Effector memory CD8-positive, alpha-beta T cell (primary cell): ENCODE measurements at regions not wholly inside any gene's neighbourhood (a gene's known extent, or its start where the extent isn't known, plus 50 kb on each side); places are given as distances from the start of the nearest gene placed in this dataset.

ENCODE experiments used
- ATAC-seq: fragments of 150-1000 bp; cut with Tn5 transposase; replicated peaks from 2 replicates; pipeline ENCODE4 v1.10.0; 2021; ENCODE audit warnings: mild to moderate bottlenecking, moderate library complexity
- DNase-seq, 3 experiments: peaks; one replicate each; pipeline ENCODE4 v3.0.0; 2021
- H3K27ac Mint-ChIP-seq, 2 donors: one replicate each; pipeline ENCODE4 v1.8.0; 2022; ENCODE audit warnings: mild to moderate bottlenecking in 2 of 2, mixed read lengths in 2 of 2, moderate library complexity in 2 of 2
- H3K27me3 Mint-ChIP-seq, 2 donors: one replicate each; pipeline ENCODE4 v1.8.0; 2022; ENCODE audit warnings: mixed read lengths in 2 of 2
- H3K36me3 Mint-ChIP-seq: one replicate; pipeline ENCODE4 v1.8.0; 2022; ENCODE audit warnings: mild to moderate bottlenecking, moderate library complexity, mixed read lengths; ENCODE audit not compliant: insufficient read depth
- H3K4me1 Mint-ChIP-seq, 2 donors: one replicate each; pipeline ENCODE4 v1.8.0; 2022; ENCODE audit warnings: low read depth in 2 of 2, mixed read lengths in 2 of 2
- H3K4me3 Mint-ChIP-seq, 2 donors: one replicate each; pipeline ENCODE4 v1.8.0; 2022; ENCODE audit warnings: mild to moderate bottlenecking in 2 of 2, mixed read lengths in 2 of 2, moderate library complexity in 2 of 2
- H3K9me3 Mint-ChIP-seq, 2 donors: one replicate each; pipeline ENCODE4 v1.8.0; 2022; ENCODE audit warnings: mixed read lengths in 2 of 2

DNA sequence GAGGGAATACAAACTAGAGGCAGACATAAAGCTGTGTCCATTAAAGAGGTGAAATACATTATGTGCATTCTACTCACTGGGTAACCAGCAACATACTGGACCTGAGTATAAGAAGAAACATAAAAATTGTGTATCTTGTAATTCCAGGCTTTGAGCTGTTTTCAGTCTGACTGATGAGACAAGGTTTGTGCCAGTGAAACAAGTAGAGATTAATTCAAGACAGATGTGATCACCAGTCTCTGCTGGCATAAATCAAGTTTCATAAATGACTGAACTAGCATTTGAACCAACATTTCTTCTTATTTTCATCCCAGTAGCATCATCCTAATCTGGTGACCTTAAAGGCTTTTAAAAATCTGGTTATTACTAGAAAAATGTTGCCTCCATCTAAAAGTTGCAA lies 108.8 kb upstream of the RPL38 start:
- H3K36me3 Mint-ChIP-seq, result no peaks in the 10 kb centered on the region
- no peak for DNase-seq
- H3K4me3 Mint-ChIP-seq, result no peak overlapping the region
- no peaks in the 10 kb centered on the region for H3K4me1 Mint-ChIP-seq
- peaks cover 0 to 40% of the 10 kb centered on the region in 2 donors for H3K27me3 Mint-ChIP-seq
- H3K9me3 Mint-ChIP-seq, result no peaks in the 10 kb centered on the region
- ATAC-seq, result no peak
- no peak overlapping the region for H3K27ac Mint-ChIP-seq

DNA sequence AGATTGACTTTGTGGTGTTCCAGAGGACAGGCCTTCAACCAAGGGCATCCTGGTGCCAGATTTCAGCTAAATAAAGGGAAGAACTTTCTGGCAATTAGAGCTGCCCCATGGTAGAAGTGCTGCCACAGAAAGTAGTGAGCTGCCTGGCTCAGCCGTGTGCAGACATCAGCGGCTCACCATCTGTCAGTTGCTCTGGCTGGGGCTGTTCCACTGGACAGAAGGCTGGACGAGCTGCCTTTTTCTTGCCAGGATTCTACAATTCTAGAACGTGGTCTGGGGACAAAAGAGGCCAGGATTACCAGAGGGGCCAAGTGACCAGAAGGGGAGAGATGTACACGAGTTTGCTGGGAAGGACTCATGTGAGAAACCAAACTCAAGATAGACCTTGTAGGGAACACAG lies 107.0 kb upstream of the RPL38 start:
- Mint-ChIP-seq H3K4me3 (no peak overlapping the region), H3K4me1 (no peaks in the 10 kb centered on the region), H3K27ac (no peak overlapping the region), H3K9me3 (no peaks in the 10 kb centered on the region), H3K27me3 (peaks cover 7 to 23% of the 10 kb centered on the region in 2 donors), H3K36me3 (no peaks in the 10 kb centered on the region)
- no peak for ATAC-seq
- no peak for DNase-seq

DNA sequence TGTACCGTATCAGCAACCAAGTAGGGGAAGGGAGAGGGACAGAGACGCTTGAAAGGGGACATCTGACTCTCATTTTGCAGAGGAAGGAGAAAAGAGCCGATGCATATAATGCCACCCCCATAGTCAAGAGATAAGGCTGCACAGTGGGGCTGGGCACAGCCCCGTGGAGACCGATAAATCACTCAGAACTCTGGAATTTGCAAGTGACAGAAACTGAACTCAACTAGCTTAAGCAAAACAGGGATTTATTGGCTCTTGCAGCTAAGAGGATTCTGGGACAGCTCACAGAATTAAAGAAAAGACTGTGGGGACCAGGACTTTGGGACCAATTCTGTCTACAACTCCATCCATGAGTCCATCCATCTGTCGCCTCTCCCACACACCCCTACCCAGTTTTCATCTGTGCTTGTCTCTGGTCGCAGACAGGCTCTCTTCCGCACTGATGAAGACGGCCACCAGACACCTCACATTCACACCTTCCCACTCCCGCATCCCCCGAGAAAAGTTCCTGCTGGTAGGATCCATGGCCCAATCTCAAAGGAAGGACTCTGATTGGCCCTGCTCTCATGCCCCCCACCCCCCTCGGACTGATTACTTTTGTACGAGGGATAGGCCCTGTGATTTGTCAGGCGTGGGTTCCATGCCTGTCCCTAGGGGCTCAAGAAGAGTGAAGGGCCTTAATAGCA lies 105.9 kb upstream of the RPL38 start:
- ATAC-seq, result no peak
- no peaks in the 10 kb centered on the region for H3K4me1 Mint-ChIP-seq
- H3K27ac Mint-ChIP-seq, result no peak overlapping the region
- DNase-seq, result no peak
- no peaks in the 10 kb centered on the region for H3K9me3 Mint-ChIP-seq
- H3K4me3 Mint-ChIP-seq, result no peak overlapping the region
- no peaks in the 10 kb centered on the region for H3K36me3 Mint-ChIP-seq
- H3K27me3 Mint-ChIP-seq, result peaks cover 12 to 18% of the 10 kb centered on the region in 2 donors

DNA sequence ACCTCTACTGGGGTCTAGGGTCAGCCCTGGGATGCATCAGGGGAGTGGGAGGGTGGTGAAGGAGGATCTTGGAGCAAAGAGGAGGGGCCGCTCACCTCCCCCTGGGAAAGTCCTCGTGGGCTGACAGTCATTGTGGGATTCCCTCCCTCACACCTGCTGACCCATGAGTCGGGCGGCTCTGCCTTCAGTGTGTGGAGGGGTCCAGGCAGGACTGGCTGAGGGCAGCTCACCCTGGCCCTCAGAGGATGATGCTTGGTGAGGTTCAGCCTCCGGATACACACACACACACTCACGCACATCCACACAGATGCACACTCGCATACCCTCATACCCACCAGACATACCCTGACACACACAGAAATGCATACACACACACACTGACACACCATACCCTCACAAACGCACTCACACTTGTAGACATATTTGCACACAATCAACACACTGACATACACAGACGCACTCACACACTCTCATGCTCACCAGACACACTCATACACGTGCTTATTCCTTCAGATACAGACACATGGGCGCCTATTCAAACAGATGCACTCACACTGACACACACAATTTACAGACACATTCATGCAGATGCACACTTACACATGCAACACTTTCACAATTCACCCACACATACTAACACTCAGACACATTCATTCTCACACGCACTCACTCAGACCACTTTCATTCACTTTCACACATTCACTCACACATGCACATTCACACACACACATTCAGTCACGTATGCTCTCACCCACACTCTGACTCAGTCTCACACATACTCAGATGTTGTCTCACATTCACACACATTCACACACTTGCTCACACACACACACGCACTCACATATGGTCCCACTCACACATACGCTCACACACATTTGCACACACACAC lies 105.1 kb upstream of the RPL38 start:
- H3K9me3 Mint-ChIP-seq, result no peaks in the 10 kb centered on the region
- ATAC-seq (no peak), DNase-seq (no peak)
- H3K4me3 Mint-ChIP-seq, result no peak overlapping the region
- no peaks in the 10 kb centered on the region for H3K36me3 Mint-ChIP-seq
- H3K4me1 Mint-ChIP-seq, result no peaks in the 10 kb centered on the region
- peaks cover 7 to 25% of the 10 kb centered on the region in 2 donors for H3K27me3 Mint-ChIP-seq
- H3K27ac Mint-ChIP-seq, result no peak overlapping the region

DNA sequence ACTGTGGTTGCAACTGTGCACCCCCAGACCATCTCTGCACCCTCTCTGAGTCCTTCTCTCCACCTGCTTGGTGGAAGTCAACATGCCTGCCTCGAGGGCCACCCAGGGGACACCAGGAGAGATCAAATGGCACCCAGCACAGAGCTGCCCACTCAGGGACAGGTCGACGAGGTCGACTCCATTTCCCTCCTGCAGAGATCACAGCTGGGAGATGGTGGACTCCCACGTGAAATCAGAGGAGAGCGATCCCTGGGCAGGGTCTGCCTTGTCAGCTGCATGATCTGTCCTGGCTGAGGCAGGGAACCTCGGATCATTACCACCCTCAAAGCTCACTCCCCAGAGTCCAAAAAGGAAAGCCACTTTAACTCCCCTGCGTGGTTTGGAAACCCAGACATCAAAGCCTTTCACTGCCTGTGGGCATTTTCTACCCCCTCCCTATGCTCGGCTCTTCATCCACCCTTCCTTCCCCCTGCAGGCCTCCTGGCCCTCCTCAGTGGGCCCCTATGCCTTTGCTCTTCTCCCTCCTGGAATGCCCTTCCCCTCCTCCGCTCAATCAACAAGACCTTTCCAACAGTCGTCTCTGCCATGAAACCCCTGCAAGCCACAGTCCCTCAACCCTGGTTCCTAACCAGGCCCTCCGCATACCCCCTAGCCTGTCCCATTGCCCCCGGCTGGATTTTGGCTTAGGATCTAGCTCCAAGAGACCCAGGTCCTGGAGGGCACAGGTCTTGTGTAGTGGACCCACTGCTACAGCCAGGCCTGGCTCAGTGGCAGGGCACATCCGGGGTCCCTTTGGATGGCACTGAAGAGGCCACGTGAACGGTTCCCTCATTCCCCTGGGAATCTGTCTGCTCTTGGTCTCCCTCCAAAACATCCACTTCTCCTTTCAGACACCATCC lies 103.8 kb upstream of the RPL38 start:
- H3K36me3 Mint-ChIP-seq, result no peaks in the 10 kb centered on the region

DNA sequence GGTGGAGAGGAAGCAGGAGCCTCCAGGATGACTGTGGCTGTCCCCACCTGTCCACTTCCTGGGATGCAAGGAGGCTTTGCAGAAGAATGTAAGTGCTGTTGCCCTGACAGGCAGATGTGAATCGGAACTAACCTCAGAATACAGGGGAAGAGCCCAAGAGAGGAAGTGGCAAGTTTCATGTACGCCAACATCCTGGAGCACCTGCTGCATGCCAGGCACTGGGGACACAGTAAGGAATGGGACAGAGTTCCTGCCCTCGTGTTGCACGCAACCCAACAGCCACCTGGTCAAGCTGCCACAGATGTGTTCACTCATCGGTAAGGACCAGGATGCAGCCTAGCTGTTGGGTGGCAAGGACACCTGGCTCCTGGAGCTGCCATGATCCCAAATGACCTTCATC lies 98.6 kb upstream of the RPL38 start:
- no peak for DNase-seq
- no peaks in the 10 kb centered on the region for H3K4me1 Mint-ChIP-seq
- H3K36me3 Mint-ChIP-seq, result no peaks in the 10 kb centered on the region
- H3K27ac Mint-ChIP-seq, result no peak overlapping the region
- no peak overlapping the region for H3K4me3 Mint-ChIP-seq
- peaks cover 59 to 65% of the 10 kb centered on the region in 2 donors for H3K27me3 Mint-ChIP-seq
- H3K9me3 Mint-ChIP-seq, result no peaks in the 10 kb centered on the region
- ATAC-seq, result no peak

More for the DNA sequence above, 103.8 kb upstream of the RPL38 start:
- H3K27ac Mint-ChIP-seq, result no peak overlapping the region
- no peaks in the 10 kb centered on the region for H3K9me3 Mint-ChIP-seq
- DNase-seq, result no peak
- ATAC-seq, result no peak
- H3K4me1 Mint-ChIP-seq, result no peaks in the 10 kb centered on the region
- H3K27me3 Mint-ChIP-seq, result peaks cover 17 to 33% of the 10 kb centered on the region in 2 donors
- no peak overlapping the region for H3K4me3 Mint-ChIP-seq

DNA sequence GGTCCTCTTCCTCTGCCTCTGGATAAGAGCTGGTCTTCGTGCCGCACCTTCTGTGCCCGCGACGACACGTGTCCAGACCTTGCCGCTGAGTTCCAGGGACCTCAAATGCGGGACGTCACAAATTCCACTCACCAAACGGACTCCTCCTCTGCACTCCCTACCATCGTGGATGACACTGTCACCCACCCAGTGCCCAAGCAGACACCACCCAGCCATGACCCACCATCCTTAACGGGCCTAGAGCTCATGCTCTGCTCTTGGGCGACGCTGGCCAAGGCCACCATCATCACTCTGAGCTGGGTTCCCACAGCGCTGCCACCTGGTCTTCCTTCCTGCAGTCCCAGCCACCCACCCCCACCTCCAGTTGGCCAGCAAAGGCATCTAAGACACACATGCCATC lies 96.4 kb upstream of the RPL38 start:
- Mint-ChIP-seq H3K27ac (no peak overlapping the region), H3K36me3 (no peaks in the 10 kb centered on the region), H3K4me3 (no peak overlapping the region), H3K4me1 (no peaks in the 10 kb centered on the region), H3K27me3 (peaks cover 56 to 71% of the 10 kb centered on the region in 2 donors), H3K9me3 (no peaks in the 10 kb centered on the region)
- ATAC-seq (no peak), DNase-seq (no peak)

DNA sequence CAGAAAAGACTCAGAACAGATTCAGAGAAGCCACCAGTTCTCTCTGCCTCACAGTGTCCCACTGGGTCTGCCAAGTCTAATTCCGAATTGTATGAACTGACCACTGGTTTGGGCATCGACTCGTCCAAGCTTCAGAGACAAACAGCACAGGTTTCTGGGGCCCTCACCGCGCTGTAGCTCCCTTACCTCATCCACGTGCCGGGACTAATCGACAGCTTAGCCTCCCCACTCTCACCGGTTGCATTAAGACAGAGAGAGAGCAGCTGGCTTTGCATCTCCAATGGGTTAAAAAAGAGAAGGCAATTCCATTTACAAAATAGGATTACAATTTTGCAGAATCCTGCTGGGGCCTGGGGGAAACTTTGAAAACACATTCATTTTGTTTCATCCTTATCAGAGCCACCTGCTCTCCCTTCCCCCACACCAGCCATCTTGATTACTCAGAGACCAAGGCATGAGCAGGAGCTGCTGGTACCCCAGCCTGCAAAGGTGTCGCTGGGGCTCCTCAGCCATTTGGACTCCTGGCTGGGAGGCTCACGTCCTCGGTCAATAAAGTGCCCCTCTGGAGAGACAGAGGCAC lies 95.3 kb upstream of the RPL38 start:
- Mint-ChIP-seq H3K9me3 (no peaks in the 10 kb centered on the region), H3K4me1 (no peaks in the 10 kb centered on the region), H3K27me3 (peaks cover 45 to 71% of the 10 kb centered on the region in 2 donors), H3K27ac (no peak overlapping the region), H3K36me3 (no peaks in the 10 kb centered on the region), H3K4me3 (no peak overlapping the region)
- ATAC-seq (no peak), DNase-seq (no peak)

DNA sequence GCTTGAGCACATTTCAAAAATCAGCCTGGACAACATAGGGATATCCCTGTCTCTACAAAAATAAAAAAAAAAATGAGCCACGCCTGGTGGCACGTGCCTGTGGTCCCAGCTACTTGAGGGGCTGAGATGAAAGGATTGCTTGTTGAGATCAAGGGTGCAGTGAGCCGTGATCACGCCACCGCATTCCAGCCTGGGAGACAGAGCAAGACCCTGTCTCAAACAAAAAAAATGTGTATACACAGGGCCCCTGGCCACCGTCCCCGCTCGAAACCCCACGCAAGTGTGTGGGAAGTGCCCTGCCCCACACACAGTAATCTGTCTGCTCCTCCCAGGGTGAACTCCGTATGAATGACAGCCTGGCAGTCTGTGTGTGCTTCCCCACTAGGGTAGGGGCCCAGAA lies 93.0 kb upstream of the RPL38 start:
- DNase-seq, result no peak
- Mint-ChIP-seq H3K27ac (no peak overlapping the region), H3K36me3 (no peaks in the 10 kb centered on the region), H3K27me3 (peaks cover 40 to 75% of the 10 kb centered on the region in 2 donors), H3K4me3 (no peak overlapping the region), H3K4me1 (no peaks in the 10 kb centered on the region), H3K9me3 (no peaks in the 10 kb centered on the region)
- no peak for ATAC-seq

DNA sequence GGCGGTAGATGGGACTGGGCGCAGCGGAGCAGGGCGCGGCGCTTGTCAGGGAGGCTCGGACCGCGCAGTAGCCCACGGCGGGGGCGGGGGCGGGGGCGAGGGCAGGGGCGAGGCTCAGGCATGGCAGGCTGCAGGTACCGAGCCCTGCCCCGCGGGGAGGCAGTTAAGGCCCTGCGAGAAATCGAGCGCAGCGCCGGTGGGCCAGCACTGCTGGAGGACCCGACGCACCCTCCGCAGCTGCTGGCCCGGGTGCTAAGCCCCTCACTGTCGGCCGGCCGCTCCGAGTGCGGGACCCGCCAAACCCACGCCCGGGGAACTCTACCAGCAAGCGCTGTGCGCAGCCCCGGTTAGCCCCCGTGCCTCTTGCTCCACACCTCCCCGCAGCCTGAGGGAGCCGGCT lies 90.2 kb upstream of the RPL38 start:
- Mint-ChIP-seq H3K9me3 (no peaks in the 10 kb centered on the region), H3K4me1 (peaks cover 0 to 2% of the 10 kb centered on the region in 2 donors), H3K4me3 (no peak overlapping the region), H3K27ac (no peak overlapping the region), H3K36me3 (no peaks in the 10 kb centered on the region), H3K27me3 (peaks cover 50 to 75% of the 10 kb centered on the region in 2 donors)
- DNase-seq, result no peak
- no peak for ATAC-seq

DNA sequence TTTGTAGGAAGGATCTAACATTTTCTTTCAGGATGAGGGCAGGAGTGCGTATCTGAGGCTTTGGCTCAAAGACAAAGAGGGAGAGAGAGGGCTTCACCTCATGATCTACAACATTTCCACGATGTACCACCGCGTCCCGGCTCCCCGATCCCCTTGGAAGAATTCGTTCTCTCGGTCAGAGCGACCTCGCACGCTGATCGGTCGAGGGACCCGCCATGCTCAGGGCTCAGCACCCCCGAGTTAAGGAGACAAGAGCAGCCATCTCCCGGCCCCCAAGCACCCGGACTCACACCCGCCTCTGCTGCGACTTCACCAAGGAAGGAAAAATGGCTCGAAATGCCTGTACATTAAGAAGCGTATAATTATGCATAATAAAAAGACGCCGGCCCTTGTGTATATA lies 89.5 kb upstream of the RPL38 start:
- Mint-ChIP-seq H3K4me3 (no peak overlapping the region), H3K36me3 (no peaks in the 10 kb centered on the region), H3K4me1 (peaks cover 0 to 2% of the 10 kb centered on the region in 2 donors), H3K27ac (no peak overlapping the region), H3K9me3 (no peaks in the 10 kb centered on the region), H3K27me3 (peaks cover 54 to 75% of the 10 kb centered on the region in 2 donors)
- no peak for ATAC-seq
- no peak for DNase-seq

DNA sequence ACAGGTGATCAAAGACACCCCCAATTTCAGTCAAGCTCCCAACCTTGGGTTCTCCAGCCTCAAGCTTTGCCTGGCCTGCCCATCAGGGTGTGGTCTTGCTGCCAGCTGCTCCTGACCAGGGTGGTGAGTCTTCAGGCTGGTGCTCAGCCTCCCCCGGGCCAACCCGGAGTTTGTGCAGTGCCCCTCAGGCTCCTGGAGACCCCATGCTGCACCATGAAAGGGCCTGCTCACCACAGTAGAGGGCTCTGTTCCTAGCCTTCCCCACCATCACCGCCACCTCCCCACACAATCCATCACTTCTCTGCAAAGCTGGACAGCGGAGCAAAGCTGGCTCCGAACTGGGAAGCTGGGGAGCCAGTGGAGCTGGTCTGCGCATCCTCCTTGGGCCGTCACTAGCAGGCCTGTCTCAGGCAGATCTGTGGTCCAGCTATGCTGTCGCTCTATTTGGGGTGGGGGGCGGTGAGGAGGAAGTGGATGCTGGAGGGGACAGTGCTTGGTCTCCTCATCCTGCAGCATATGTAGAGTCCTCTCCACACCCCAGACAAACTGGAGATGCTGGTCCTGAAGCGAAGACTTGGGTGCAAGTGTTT lies 88.5 kb upstream of the RPL38 start:
- H3K4me1 Mint-ChIP-seq, result peaks cover 0 to 2% of the 10 kb centered on the region in 2 donors
- H3K4me3 Mint-ChIP-seq, result no peak overlapping the region
- no peaks in the 10 kb centered on the region for H3K9me3 Mint-ChIP-seq
- ATAC-seq, result no peak
- H3K27ac Mint-ChIP-seq, result peak overlapping the region in 1 of 2 donors; percentile 76
- no peak for DNase-seq
- peaks cover 53 to 75% of the 10 kb centered on the region in 2 donors for H3K27me3 Mint-ChIP-seq
- no peaks in the 10 kb centered on the region for H3K36me3 Mint-ChIP-seq

DNA sequence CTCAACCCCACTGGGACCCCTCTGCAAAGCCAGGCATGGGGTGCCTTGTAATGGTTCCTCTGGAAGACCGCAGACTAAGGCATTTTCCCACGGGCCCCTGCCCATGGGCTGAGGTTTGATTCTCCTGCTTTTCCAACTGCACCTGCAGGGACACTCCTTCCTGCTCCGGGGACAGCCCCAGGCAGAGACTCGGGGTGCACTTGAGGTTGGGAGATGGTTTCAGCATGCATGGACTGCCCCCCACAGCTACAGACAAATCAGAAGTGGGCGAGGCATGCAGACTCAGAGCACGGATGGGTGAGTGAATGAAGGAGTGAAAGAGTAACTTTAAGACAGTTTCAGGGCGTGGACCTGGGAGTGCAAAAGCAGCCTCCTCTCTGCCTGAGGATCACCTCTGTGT lies 87.9 kb upstream of the RPL38 start:
- no peak for ATAC-seq
- Mint-ChIP-seq H3K4me3 (no peak overlapping the region), H3K9me3 (no peaks in the 10 kb centered on the region), H3K27me3 (peaks cover 52 to 76% of the 10 kb centered on the region in 2 donors), H3K36me3 (no peaks in the 10 kb centered on the region), H3K4me1 (peaks cover 0 to 2% of the 10 kb centered on the region in 2 donors), H3K27ac (peak overlapping the region in 1 of 2 donors; percentile 76)
- DNase-seq, result no peak
